ENCODE measurements at regions not wholly inside any gene's neighbourhood (a gene's known extent, or its start where the extent isn't known, plus 50 kb on each side); places are given as distances from the start of the nearest gene placed in this dataset.

- ATAC-seq, result no peak
- no TSS peak for BruUV-seq (replicated peaks)
- Histone ChIP-seq H3K4me1 (replicated peaks in 1 of 2; ENCODE audit: control insufficient read depth in 2 of 2, insufficient read depth in 2 of 2, low read length in 2 of 2) (no peaks in the 10 kb centered on the region), H3K4me2 (ENCODE audit: insufficient read depth, low read length) (no peak overlapping the region), H3K9me3 (replicated peaks; ENCODE audit: control insufficient read depth, insufficient read depth, low read depth, low read length) (no peaks in the 10 kb centered on the region), H3K9me1 (ENCODE audit: control insufficient read depth, insufficient read depth, low read length) (no peaks in the 10 kb centered on the region), H2AFZ (ENCODE audit: low read depth, low read length) (no peak overlapping the region), H4K20me1 (replicated peaks; ENCODE audit: control insufficient read depth, insufficient read depth, low read length) (no peaks in the 10 kb centered on the region), H3K36me3 (ENCODE audit: control insufficient read depth, insufficient read depth, low read length) (no peaks in the 10 kb centered on the region), H3K4me3 (no peak overlapping the region), H3K9ac (ENCODE audit: insufficient read depth in 1 of 2, low read depth in 2 of 2, low read length in 2 of 2) (no peak overlapping the region), H3K27ac (ENCODE audit: extremely low read depth, low read depth, low read length) (no peak overlapping the region), H3K79me2 (ENCODE audit: control insufficient read depth, insufficient read depth, low read length) (no peaks in the 10 kb centered on the region), H3K27me3 (ENCODE audit: control insufficient read depth in 2 of 2, insufficient read depth in 2 of 2, low read length in 2 of 2) (no peaks in the 10 kb centered on the region)
- CTCF ChIA-PET (ENCODE audit: low intra/inter-chr PET ratio), result no interaction called here
- no peak for FAIRE-seq
- WGBS (ENCODE audit: insufficient coverage, low coverage, missing lambda C conversion rate), result 0% methylated on average over 2 of the region's 2 CpGs
- no peak for TF ChIP-seq MITF (IDR thresholded peaks at IDR 0.05)
- no peak for TF ChIP-seq SMARCC2 (IDR thresholded peaks at IDR 0.05; ENCODE audit: low read depth)
- no peak for TF ChIP-seq ZBED1 (IDR thresholded peaks at IDR 0.05)
- no peak for TF ChIP-seq ZNF695 (CRISPR knock-in tag; IDR thresholded peaks at IDR 0.05)
- TF ChIP-seq C11orf30 (IDR thresholded peaks at IDR 0.05; ENCODE audit: low read depth), result no peak
- no peak for TF ChIP-seq AFF4 (CRISPR knock-in tag; IDR thresholded peaks at IDR 0.05)
- no peak for TF ChIP-seq SAFB2 (IDR thresholded peaks at IDR 0.05; ENCODE audit: borderline replicate concordance, low read depth, low read length, severe bottlenecking)
- TF ChIP-seq XRCC4 (IDR thresholded peaks at IDR 0.05; ENCODE audit: extremely low read depth, insufficient read depth, insufficient read length), result no peak
- DNase-seq (ENCODE audit: extremely low read depth in 1 of 4, low spot score in 3 of 4), result no peak
- POLR2A ChIA-PET, result no interaction called here
- in situ Hi-C loops (cut with MboI) (no loop called here), intact Hi-C loops (cut with micrococcal nuclease) (no loop called here)
Measured at GRCh38 chr12:38585086-38585485, 268.5 kb downstream of the ALG10B start.
